Tibial nerve (tissue), 4 donors: ENCODE measurements at regions not wholly inside any gene's neighbourhood (a gene's known extent, or its start where the extent isn't known, plus 50 kb on each side); places are given as distances from the start of the nearest gene placed in this dataset.

Source experiments
- DNase-seq, 2 donors: peaks; one replicate each; pipeline ENCODE4 v3.0.0-alpha.2; 2019; ENCODE audit warnings: low spot score in 2 of 2
- H3K27ac ChIP-seq, 4 donors: fragments of 200-600 bp; sonication (generic) in 3 of 4; one replicate each; pipeline ENCODE4 v1.5.1; 2017 to 2019; ENCODE audit warnings: mild to moderate bottlenecking in 1 of 4
- H3K27me3 ChIP-seq, 2 donors: fragments of 200-600 bp; sonication (generic) in 1 of 2; one replicate each; pipeline versions ENCODE4 v1.5.1 to v1.6.0; 2017 to 2019
- H3K36me3 ChIP-seq, 3 donors: fragments of 200-600 bp; sonication (generic); one replicate each; pipeline ENCODE4 v1.5.1; 2018 to 2019
- H3K4me1 ChIP-seq, 4 donors: fragments of 200-600 bp; sonication (generic) in 3 of 4; one replicate each; pipeline ENCODE4 v1.5.1; 2017 to 2019
- H3K4me3 ChIP-seq, 4 donors: fragments of 200-600 bp; sonication (generic) in 3 of 4; one replicate each; pipeline ENCODE4 v1.5.1; 2017 to 2019; ENCODE audit warnings: mild to moderate bottlenecking in 1 of 4, moderate library complexity in 1 of 4
- H3K9me3 ChIP-seq, 4 donors: fragments of 200-600 bp; sonication (generic) in 3 of 4; one replicate each; pipeline ENCODE4 v1.5.1; 2017 to 2019
- EP300 ChIP-seq, 2 donors: sonication (generic); formaldehyde crosslinking; IDR thresholded peaks; one replicate each; pipeline ENCODE4 v1.6.1; 2017; ENCODE audit warnings: antibody characterized with exemption in 2 of 2, mild to moderate bottlenecking in 1 of 2
- POLR2A ChIP-seq, 2 donors: fragments of 450-650 bp; IDR thresholded peaks; one replicate each; pipeline ENCODE4 v1.6.1; 2017; ENCODE audit warnings: antibody characterized with exemption in 2 of 2, mild to moderate bottlenecking in 2 of 2, moderate library complexity in 2 of 2
- WGBS, 2 donors: methylation state at CpG; one replicate each; pipeline ENCODE4 v1.1.5; 2018; 5-methylcytosine and 5-hydroxymethylcytosine counted together
- TF ChIP-seq, protein P1 (sequence below), 5 experiments: fragments of 200-600 bp in 3 of 5; fragments of 450-650 bp in 2 of 5; sonication (generic) in 3 of 5; IDR thresholded peaks; one replicate each; pipeline ENCODE4 v1.5.1; 2016 to 2019; ENCODE audit warnings: antibody characterized with exemption in 5 of 5, mild to moderate bottlenecking in 3 of 5, moderate library complexity in 2 of 5

DNA sequence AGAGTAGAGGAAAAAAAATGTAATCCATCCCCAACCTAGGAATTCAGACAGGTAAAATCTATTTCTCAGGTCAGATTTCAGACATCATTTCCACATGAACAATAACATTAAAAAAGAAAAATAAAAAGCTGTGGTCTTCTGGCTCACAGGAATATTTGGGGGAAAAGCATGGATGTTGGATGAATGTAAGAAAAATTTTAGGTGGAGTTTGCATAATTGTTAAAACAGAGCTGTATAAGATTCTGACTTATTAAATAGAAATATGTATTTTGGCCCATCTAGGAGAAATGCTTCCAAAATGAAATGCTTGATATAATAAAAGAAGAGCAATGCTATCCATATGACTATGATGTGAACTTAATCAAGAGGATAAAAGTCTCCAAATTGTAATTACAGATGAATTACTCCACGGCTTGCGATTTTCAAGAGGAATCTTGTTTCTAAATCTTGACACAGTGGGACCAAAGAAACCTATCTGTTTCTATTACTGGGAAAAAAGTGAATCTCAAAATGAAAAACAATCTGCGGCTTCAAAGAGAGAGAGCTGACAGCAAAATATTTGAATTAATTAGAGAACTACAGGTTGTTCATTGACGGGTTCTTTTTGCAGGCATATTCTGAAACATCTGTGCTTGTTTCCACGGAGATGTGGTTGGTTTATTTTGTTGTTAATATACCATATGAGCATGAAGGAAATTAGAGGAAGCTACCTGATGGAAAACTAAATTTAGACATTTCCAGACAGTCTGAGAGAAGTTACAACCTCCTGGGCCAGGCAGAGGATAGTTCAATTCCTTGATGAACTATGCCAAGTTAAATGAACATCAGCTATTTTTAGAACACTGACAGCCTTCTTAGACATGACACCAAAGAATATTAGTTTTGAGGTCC is 468.7 kb downstream of the PID1 start:
- Histone ChIP-seq H3K4me3 (no peak overlapping the region), H3K27me3 (no peaks in the 10 kb centered on the region), H3K9me3 (no peaks in the 10 kb centered on the region), H3K4me1 (no peaks in the 10 kb centered on the region), H3K27ac (no peak overlapping the region), H3K36me3 (no peaks in the 10 kb centered on the region)
- TF ChIP-seq, protein P1, sequence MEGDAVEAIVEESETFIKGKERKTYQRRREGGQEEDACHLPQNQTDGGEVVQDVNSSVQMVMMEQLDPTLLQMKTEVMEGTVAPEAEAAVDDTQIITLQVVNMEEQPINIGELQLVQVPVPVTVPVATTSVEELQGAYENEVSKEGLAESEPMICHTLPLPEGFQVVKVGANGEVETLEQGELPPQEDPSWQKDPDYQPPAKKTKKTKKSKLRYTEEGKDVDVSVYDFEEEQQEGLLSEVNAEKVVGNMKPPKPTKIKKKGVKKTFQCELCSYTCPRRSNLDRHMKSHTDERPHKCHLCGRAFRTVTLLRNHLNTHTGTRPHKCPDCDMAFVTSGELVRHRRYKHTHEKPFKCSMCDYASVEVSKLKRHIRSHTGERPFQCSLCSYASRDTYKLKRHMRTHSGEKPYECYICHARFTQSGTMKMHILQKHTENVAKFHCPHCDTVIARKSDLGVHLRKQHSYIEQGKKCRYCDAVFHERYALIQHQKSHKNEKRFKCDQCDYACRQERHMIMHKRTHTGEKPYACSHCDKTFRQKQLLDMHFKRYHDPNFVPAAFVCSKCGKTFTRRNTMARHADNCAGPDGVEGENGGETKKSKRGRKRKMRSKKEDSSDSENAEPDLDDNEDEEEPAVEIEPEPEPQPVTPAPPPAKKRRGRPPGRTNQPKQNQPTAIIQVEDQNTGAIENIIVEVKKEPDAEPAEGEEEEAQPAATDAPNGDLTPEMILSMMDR (IDR thresholded peaks at IDR 0.05) = no peak
- TF ChIP-seq POLR2A (IDR thresholded peaks at IDR 0.05) (no peak), EP300 (IDR thresholded peaks at IDR 0.05) (no peak)
- DNase-seq = no peak
- WGBS, 2 donors = 75 to 76% methylated on average over 5 of the region's 5 CpGs

DNA sequence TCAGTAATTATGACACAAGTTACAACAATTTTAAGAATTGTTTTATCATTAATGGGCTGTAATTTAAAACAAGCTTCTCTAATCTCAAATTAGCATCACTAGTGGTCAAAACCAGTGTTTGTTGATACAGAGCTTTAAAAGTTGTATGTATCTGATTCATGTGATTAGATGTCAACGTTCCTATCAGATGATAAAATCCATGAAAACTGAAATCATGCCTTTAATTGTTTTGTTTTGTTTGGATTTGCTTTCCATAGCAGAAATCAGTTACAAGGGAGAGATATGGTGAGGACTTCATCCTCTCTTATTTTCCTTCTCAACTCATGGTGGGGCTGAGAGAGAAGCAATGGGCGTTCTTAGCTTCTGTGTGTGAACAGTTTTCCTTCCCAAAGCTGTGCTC is 469.6 kb downstream of the PID1 start:
- no peak for DNase-seq
- no peak overlapping the region for H3K4me3 ChIP-seq
- no peaks in the 10 kb centered on the region for H3K9me3 ChIP-seq
- H3K4me1 ChIP-seq = no peaks in the 10 kb centered on the region
- no peak for TF ChIP-seq EP300 (IDR thresholded peaks at IDR 0.05)
- no peak for TF ChIP-seq POLR2A (IDR thresholded peaks at IDR 0.05)
- TF ChIP-seq, protein P1 (IDR thresholded peaks at IDR 0.05) = no peak
- WGBS, 2 donors = 36% methylated on average over 2 of the region's 2 CpGs
- no peak overlapping the region for H3K27ac ChIP-seq
- no peaks in the 10 kb centered on the region for H3K36me3 ChIP-seq
- H3K27me3 ChIP-seq = no peaks in the 10 kb centered on the region

DNA sequence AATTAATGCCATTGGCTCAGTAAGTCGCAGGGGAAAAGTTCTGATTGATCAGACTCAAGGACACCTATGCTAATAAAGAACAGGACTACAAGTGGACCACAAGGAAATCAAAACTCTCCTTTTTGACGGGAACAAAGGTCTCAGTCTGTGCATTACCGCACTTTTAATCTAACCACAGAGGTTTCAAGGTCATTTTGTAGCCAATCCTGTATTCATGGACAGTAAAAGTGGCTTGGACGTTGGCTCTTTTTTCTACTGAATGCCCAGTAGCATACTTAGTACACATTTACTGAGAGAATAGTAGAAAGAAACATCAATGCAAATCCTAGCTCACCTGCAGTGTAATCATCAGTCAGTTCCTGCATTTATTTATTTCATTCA is 471.9 kb downstream of the PID1 start:
- Histone ChIP-seq H3K36me3 (no peaks in the 10 kb centered on the region), H3K4me3 (no peak overlapping the region), H3K27ac (no peak overlapping the region), H3K27me3 (no peaks in the 10 kb centered on the region), H3K4me1 (no peaks in the 10 kb centered on the region), H3K9me3 (no peaks in the 10 kb centered on the region)
- 48 to 67% methylated on average over 4 of the region's 4 CpGs for WGBS, 2 donors
- DNase-seq = no peak
- TF ChIP-seq EP300 (IDR thresholded peaks at IDR 0.05) = no peak

DNA sequence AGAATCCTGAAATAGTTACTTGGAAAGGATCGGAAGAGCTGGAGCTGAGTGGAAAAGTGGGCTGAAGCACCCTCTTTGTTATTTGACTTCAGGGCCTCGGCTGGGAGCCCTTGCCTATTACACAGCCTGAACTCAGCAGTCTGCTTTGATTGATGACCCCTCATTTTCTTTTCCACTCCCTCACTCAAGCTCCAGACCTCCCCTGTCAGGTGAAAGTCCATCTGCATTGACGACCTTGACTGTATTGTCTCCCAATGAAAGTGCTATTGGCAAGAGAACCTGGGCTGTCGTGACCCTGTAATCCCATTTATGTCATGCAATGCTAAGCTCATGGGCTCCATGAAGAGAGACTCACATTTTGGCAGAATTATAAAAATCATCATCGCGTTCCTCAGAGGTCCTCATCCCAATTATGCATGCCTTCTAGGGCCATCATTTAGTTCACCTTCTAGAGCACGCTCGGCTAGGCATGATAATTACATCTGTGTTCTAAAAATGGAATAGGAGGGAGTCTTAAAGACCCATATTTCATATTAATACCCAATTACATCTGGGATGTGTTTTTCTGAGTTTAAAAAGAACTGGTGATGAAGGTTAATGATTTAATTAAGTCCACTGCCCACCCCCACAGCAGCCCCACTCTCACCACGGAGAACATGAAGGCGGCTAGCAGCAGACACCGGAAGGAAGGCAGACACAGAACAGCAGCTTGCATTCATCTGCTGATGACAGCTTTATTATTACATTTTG is 472.5 kb downstream of the PID1 start:
- no peaks in the 10 kb centered on the region for H3K9me3 ChIP-seq
- H3K36me3 ChIP-seq = no peaks in the 10 kb centered on the region
- no peaks in the 10 kb centered on the region for H3K27me3 ChIP-seq
- H3K27ac ChIP-seq = no peak overlapping the region
- H3K4me1 ChIP-seq = no peaks in the 10 kb centered on the region
- no peak for DNase-seq
- 58 to 62% methylated on average over 11 of the region's 11 CpGs for WGBS, 2 donors
- no peak for TF ChIP-seq POLR2A (IDR thresholded peaks at IDR 0.05)
- H3K4me3 ChIP-seq = no peak overlapping the region

DNA sequence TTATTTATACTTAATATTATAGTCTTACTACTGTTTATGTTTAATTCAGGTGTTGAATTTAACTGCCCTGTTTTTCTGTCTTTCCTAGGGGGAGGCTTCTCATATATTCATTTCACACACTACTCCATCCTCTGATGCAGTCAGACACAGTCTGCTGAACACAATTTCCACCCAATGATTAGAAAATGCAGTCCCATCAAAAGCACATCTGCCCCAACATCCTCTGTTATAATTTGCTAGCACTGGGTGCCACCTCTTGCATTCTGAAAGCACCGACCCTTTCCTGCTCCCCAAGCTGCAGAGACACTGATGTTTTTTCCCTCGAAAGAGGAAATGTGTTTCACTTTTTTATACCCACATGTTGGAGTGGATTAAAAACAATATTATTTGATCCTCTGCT is 474.7 kb downstream of the PID1 start:
- no peak for DNase-seq
- 65 to 80% methylated on average over 2 of the region's 2 CpGs for WGBS, 2 donors
- TF ChIP-seq, protein P1 (IDR thresholded peaks at IDR 0.05) = no peak
- no peak for TF ChIP-seq EP300 (IDR thresholded peaks at IDR 0.05)
- TF ChIP-seq POLR2A (IDR thresholded peaks at IDR 0.05) = no peak
- Histone ChIP-seq H3K27me3 (no peaks in the 10 kb centered on the region), H3K4me3 (no peak overlapping the region), H3K4me1 (no peaks in the 10 kb centered on the region), H3K27ac (no peak overlapping the region), H3K9me3 (no peaks in the 10 kb centered on the region), H3K36me3 (no peaks in the 10 kb centered on the region)

DNA sequence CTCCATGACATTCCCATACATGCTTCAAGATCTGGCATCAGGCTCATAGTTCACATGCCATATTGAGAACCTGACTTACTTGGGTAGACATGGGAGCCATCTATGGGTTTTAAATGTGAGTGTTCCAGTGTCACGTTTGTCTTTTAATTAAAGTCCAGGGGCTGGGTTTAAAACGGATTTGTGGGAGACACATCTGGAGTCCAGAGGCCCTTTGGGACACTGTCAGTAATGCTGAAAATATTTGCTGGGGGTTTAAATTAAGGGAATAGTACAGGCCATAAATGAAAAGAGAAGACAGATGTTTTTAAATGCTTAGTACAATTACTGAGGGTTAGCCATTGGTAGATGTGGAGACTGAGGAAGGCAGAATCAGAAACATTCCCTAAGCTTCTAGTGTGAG is 478.0 kb downstream of the PID1 start:
- TF ChIP-seq EP300 (IDR thresholded peaks at IDR 0.05) (no peak), POLR2A (IDR thresholded peaks at IDR 0.05) (no peak)
- TF ChIP-seq, protein P1 (IDR thresholded peaks at IDR 0.05) = no peak
- 48 to 58% methylated on average over 2 of the region's 2 CpGs for WGBS, 2 donors
- H3K27ac ChIP-seq = no peak overlapping the region

More for the DNA sequence above, 478.0 kb downstream of the PID1 start:
- H3K4me3 ChIP-seq = no peak overlapping the region
- H3K9me3 ChIP-seq = no peaks in the 10 kb centered on the region
- no peaks in the 10 kb centered on the region for H3K4me1 ChIP-seq
- H3K27me3 ChIP-seq = no peaks in the 10 kb centered on the region
- H3K36me3 ChIP-seq = no peaks in the 10 kb centered on the region
- no peak for DNase-seq
